ENCODE measurements at regions not wholly inside any gene's neighbourhood (a gene's known extent, or its start where the extent isn't known, plus 50 kb on each side); places are given as distances from the start of the nearest gene placed in this dataset.

DNA sequence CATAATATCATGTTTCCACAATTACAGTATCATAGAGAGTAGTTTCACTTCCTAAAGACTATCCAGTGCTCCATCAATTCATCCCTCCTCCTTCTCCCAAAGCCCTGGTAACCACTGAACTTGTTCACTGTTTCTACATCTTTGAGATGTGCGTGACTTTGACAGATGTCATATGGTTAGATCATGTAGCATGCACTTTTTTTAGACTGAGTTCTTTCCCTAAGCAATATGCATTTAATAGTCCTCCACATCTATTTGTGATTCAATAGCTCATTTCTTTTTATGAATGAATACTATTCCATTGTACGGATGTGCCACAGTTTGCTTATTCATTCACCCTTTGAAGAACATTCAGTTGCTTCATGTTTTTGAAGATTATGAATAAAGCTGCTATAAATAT, 560.4 kb upstream of the LRRTM4 start:
- Histone ChIP-seq H3K9me3 (no peaks in the 10 kb centered on the region), H3K4me3 (no peak overlapping the region), H3K27me3 (no peaks in the 10 kb centered on the region), H3K4me1 (no peaks in the 10 kb centered on the region), H3K27ac (no peak overlapping the region), H3K36me3 (no peaks in the 10 kb centered on the region)
- intact Hi-C loops (cut with DNase I; ENCODE audit: low total_unique reads) (no loop called here), in situ Hi-C loops (cut with MboI; ENCODE audit: low pct_ligation_motif_present in 1 of 4, low pct_unique_long_range_greater_than_20kb in 1 of 4, low sequenced_read_pairs in 3 of 4) (no loop called here)
- no peak for DNase-seq
- TF ChIP-seq POLR2AphosphoS5 (IDR thresholded peaks at IDR 0.05) (no peak), POLR2A (IDR thresholded peaks at IDR 0.05) (no peak), EP300 (IDR thresholded peaks at IDR 0.05; ENCODE audit: low read depth) (no peak)
- TF ChIP-seq, protein P1, sequence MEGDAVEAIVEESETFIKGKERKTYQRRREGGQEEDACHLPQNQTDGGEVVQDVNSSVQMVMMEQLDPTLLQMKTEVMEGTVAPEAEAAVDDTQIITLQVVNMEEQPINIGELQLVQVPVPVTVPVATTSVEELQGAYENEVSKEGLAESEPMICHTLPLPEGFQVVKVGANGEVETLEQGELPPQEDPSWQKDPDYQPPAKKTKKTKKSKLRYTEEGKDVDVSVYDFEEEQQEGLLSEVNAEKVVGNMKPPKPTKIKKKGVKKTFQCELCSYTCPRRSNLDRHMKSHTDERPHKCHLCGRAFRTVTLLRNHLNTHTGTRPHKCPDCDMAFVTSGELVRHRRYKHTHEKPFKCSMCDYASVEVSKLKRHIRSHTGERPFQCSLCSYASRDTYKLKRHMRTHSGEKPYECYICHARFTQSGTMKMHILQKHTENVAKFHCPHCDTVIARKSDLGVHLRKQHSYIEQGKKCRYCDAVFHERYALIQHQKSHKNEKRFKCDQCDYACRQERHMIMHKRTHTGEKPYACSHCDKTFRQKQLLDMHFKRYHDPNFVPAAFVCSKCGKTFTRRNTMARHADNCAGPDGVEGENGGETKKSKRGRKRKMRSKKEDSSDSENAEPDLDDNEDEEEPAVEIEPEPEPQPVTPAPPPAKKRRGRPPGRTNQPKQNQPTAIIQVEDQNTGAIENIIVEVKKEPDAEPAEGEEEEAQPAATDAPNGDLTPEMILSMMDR (IDR thresholded peaks at IDR 0.05) = no peak
- WGBS, 2 donors (ENCODE audit: low coverage in 1 of 2) = 74 to 84% methylated on average over 2 of the region's 2 CpGs

DNA sequence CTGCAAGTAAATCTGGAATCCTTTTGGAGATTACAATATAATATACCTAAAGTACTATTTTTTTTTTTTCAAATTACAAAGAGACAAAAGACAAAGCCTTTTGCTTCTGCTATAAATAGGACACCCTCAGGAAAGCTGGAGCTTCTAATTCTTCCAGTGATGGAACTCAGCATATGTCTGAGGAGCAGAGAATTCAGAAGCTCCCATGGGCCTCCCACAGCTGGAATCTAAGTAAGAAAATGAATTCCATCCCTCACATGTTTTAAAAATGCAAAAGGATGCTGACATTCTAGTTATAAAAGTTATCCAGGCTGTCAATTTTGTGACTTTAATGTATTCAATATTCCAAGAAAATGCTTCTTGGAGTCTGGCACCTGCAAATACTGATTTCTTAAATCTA, 571.3 kb upstream of the LRRTM4 start:
- Histone ChIP-seq H3K9me3 (no peaks in the 10 kb centered on the region), H3K4me3 (no peak overlapping the region), H3K27me3 (no peaks in the 10 kb centered on the region), H3K4me1 (no peaks in the 10 kb centered on the region), H3K36me3 (no peaks in the 10 kb centered on the region), H3K27ac (no peak overlapping the region)
- TF ChIP-seq POLR2A (IDR thresholded peaks at IDR 0.05) = no peak
- TF ChIP-seq POLR2AphosphoS5 (IDR thresholded peaks at IDR 0.05) = no peak
- TF ChIP-seq EP300 (IDR thresholded peaks at IDR 0.05; ENCODE audit: low read depth) = no peak
- TF ChIP-seq, protein P1 (IDR thresholded peaks at IDR 0.05) = no peak
- no peak for DNase-seq
- intact Hi-C loops (cut with DNase I; ENCODE audit: low total_unique reads) (no loop called here), in situ Hi-C loops (cut with MboI; ENCODE audit: low pct_ligation_motif_present in 1 of 4, low pct_unique_long_range_greater_than_20kb in 1 of 4, low sequenced_read_pairs in 3 of 4) (no loop called here)

DNA sequence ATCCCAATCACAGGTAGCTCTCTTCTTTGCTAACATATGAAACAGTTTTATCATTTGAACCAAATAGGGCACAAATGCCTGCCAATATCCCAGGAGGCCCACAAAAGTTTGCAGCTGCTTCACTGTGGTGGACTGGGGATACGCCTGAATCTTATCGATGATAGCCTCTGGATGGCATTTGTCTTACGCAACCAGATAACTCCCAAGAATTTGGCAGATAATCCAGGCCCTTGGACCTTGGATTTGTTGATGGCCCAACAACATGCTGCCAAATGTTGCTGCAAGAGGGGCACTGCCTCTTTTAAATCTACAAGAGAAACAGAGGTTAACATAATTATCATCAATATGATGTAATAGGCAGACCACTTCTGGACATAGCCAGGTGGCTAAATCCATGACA, 587.1 kb upstream of the LRRTM4 start:
- H3K27ac ChIP-seq = no peak overlapping the region
- DNase-seq = no peak
- H3K9me3 ChIP-seq = no peaks in the 10 kb centered on the region
- no peaks in the 10 kb centered on the region for H3K4me1 ChIP-seq
- intact Hi-C loops (cut with DNase I; ENCODE audit: low total_unique reads) (no loop called here), in situ Hi-C loops (cut with MboI; ENCODE audit: low pct_ligation_motif_present in 1 of 4, low pct_unique_long_range_greater_than_20kb in 1 of 4, low sequenced_read_pairs in 3 of 4) (no loop called here)
- 98% methylated on average over 3 of the region's 3 CpGs; no CpG with 5 or more reads in 1 of the 2 donors for WGBS, 2 donors (ENCODE audit: low coverage in 1 of 2)
- H3K27me3 ChIP-seq = no peaks in the 10 kb centered on the region
- TF ChIP-seq EP300 (IDR thresholded peaks at IDR 0.05; ENCODE audit: low read depth) (no peak), POLR2AphosphoS5 (IDR thresholded peaks at IDR 0.05) (no peak), POLR2A (IDR thresholded peaks at IDR 0.05) (no peak)
- TF ChIP-seq, protein P1 (IDR thresholded peaks at IDR 0.05) = no peak
- no peak overlapping the region for H3K4me3 ChIP-seq
- no peaks in the 10 kb centered on the region for H3K36me3 ChIP-seq

DNA sequence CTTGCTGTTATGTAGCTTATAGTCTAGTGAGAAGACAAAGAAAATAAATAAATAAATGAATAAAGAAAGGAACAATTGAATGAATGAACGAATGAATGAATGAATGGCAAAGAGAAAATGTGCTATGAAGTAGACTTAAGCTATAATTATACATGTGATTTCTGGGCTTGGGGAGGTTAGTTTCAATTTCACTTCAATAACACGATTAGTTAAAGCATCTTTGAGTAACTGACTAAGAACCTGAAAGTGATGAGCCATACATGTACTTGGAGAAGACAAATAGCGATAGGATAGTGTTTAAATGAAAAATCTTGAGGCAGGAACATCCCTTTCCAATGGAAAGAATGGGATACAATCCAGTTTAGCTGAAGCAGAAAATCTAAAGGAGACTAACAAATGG, 593.1 kb upstream of the LRRTM4 start:
- in situ Hi-C loops (cut with MboI; ENCODE audit: low pct_ligation_motif_present in 1 of 4, low pct_unique_long_range_greater_than_20kb in 1 of 4, low sequenced_read_pairs in 3 of 4) = no loop called here
- Histone ChIP-seq H3K27ac (no peak overlapping the region), H3K4me1 (no peaks in the 10 kb centered on the region), H3K36me3 (no peaks in the 10 kb centered on the region), H3K4me3 (no peak overlapping the region), H3K27me3 (no peaks in the 10 kb centered on the region), H3K9me3 (no peaks in the 10 kb centered on the region)
- intact Hi-C loops (cut with DNase I; ENCODE audit: low total_unique reads) = no loop called here
- no peak for DNase-seq
- TF ChIP-seq POLR2A (IDR thresholded peaks at IDR 0.05) = no peak
- no peak for TF ChIP-seq POLR2AphosphoS5 (IDR thresholded peaks at IDR 0.05)
- TF ChIP-seq, protein P1 (IDR thresholded peaks at IDR 0.05) = no peak
- TF ChIP-seq EP300 (IDR thresholded peaks at IDR 0.05; ENCODE audit: low read depth) = no peak
- 52 to 61% methylated on average over 3 of the region's 3 CpGs for WGBS, 2 donors (ENCODE audit: low coverage in 1 of 2)

All from transverse colon (tissue), 4 donors.